ENCODE measurements at regions not wholly inside any gene's neighbourhood (a gene's known extent, or its start where the extent isn't known, plus 50 kb on each side); places are given as distances from the start of the nearest gene placed in this dataset.

GRCh38 chr16:75942351-75942750 lies 216.1 kb upstream of the CPHXL start:
- no peak for TF ChIP-seq EZH2 (IDR thresholded peaks at IDR 0.05; ENCODE audit: low read depth, unreplicated experiment)
- no peak for TF ChIP-seq EZH2phosphoT487 (IDR thresholded peaks at IDR 0.05; ENCODE audit: unreplicated experiment)
- TF ChIP-seq, protein P1, sequence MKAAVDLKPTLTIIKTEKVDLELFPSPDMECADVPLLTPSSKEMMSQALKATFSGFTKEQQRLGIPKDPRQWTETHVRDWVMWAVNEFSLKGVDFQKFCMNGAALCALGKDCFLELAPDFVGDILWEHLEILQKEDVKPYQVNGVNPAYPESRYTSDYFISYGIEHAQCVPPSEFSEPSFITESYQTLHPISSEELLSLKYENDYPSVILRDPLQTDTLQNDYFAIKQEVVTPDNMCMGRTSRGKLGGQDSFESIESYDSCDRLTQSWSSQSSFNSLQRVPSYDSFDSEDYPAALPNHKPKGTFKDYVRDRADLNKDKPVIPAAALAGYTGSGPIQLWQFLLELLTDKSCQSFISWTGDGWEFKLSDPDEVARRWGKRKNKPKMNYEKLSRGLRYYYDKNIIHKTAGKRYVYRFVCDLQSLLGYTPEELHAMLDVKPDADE (IDR thresholded peaks at IDR 0.05), result no peak
- H3K27me3 Mint-ChIP-seq (ENCODE audit: insufficient read depth, low read depth, poor library complexity), result peaks cover 5% of the 10 kb centered on the region
- Histone ChIP-seq H3K27me3 (ENCODE audit: insufficient read depth) (peaks cover 64% of the 10 kb centered on the region), H3K36me3 (ENCODE audit: insufficient read depth) (no peaks in the 10 kb centered on the region), H2AFZ (no peak overlapping the region), H3F3A (replicated peaks; ENCODE audit: low read depth) (no peaks in the 10 kb centered on the region), H3K4me1 (ENCODE audit: insufficient read depth) (no peaks in the 10 kb centered on the region), H3K4me2 (no peak overlapping the region), H3K79me2 (replicated peaks; ENCODE audit: insufficient read depth) (no peaks in the 10 kb centered on the region), H4K20me1 (replicated peaks; ENCODE audit: insufficient read depth) (peaks cover 7% of the 10 kb centered on the region), H3K9me2 (ENCODE audit: insufficient read depth) (no peaks in the 10 kb centered on the region), H3K4me3 (no peak overlapping the region), H3K27ac (ENCODE audit: low read depth) (no peak overlapping the region)
- DNase-seq (ENCODE audit: low spot score), result no peak
- H3K4me1 Mint-ChIP-seq, result no peaks in the 10 kb centered on the region
- H3K4me3 Mint-ChIP-seq, result no peak overlapping the region
- H3K27ac Mint-ChIP-seq, result no peak overlapping the region
- H3K36me3 Mint-ChIP-seq (ENCODE audit: low read depth), result no peaks in the 10 kb centered on the region
- no peak for ATAC-seq
- H3K9me3 Mint-ChIP-seq, result peaks cover 70% of the 10 kb centered on the region

- H4K20me1 ChIP-seq (replicated peaks; ENCODE audit: insufficient read depth), result peaks cover 10% of the 10 kb centered on the region
- Mint-ChIP-seq H3K27me3 (ENCODE audit: insufficient read depth, low read depth, poor library complexity) (peaks cover 5% of the 10 kb centered on the region), H3K36me3 (ENCODE audit: low read depth) (no peaks in the 10 kb centered on the region), H3K9me3 (peaks cover 71% of the 10 kb centered on the region), H3K4me3 (no peak overlapping the region), H3K4me1 (no peaks in the 10 kb centered on the region), H3K27ac (no peak overlapping the region)
- no peaks in the 10 kb centered on the region for H3K9me2 ChIP-seq (ENCODE audit: insufficient read depth)
- H3F3A ChIP-seq (replicated peaks; ENCODE audit: low read depth), result no peaks in the 10 kb centered on the region
- no peak overlapping the region for H3K27ac ChIP-seq (ENCODE audit: low read depth)
- no peak for ATAC-seq
- H3K4me1 ChIP-seq (ENCODE audit: insufficient read depth), result no peaks in the 10 kb centered on the region
- H3K79me2 ChIP-seq (replicated peaks; ENCODE audit: insufficient read depth), result no peaks in the 10 kb centered on the region
- peaks cover 64% of the 10 kb centered on the region for H3K27me3 ChIP-seq (ENCODE audit: insufficient read depth)
- no peak overlapping the region for H3K4me2 ChIP-seq
- no peak overlapping the region for H3K4me3 ChIP-seq
- no peaks in the 10 kb centered on the region for H3K36me3 ChIP-seq (ENCODE audit: insufficient read depth)
- DNase-seq (ENCODE audit: low spot score), result no peak
- no peak overlapping the region for H2AFZ ChIP-seq
- no peak for TF ChIP-seq EZH2phosphoT487 (IDR thresholded peaks at IDR 0.05; ENCODE audit: unreplicated experiment)
- TF ChIP-seq, protein P2, sequence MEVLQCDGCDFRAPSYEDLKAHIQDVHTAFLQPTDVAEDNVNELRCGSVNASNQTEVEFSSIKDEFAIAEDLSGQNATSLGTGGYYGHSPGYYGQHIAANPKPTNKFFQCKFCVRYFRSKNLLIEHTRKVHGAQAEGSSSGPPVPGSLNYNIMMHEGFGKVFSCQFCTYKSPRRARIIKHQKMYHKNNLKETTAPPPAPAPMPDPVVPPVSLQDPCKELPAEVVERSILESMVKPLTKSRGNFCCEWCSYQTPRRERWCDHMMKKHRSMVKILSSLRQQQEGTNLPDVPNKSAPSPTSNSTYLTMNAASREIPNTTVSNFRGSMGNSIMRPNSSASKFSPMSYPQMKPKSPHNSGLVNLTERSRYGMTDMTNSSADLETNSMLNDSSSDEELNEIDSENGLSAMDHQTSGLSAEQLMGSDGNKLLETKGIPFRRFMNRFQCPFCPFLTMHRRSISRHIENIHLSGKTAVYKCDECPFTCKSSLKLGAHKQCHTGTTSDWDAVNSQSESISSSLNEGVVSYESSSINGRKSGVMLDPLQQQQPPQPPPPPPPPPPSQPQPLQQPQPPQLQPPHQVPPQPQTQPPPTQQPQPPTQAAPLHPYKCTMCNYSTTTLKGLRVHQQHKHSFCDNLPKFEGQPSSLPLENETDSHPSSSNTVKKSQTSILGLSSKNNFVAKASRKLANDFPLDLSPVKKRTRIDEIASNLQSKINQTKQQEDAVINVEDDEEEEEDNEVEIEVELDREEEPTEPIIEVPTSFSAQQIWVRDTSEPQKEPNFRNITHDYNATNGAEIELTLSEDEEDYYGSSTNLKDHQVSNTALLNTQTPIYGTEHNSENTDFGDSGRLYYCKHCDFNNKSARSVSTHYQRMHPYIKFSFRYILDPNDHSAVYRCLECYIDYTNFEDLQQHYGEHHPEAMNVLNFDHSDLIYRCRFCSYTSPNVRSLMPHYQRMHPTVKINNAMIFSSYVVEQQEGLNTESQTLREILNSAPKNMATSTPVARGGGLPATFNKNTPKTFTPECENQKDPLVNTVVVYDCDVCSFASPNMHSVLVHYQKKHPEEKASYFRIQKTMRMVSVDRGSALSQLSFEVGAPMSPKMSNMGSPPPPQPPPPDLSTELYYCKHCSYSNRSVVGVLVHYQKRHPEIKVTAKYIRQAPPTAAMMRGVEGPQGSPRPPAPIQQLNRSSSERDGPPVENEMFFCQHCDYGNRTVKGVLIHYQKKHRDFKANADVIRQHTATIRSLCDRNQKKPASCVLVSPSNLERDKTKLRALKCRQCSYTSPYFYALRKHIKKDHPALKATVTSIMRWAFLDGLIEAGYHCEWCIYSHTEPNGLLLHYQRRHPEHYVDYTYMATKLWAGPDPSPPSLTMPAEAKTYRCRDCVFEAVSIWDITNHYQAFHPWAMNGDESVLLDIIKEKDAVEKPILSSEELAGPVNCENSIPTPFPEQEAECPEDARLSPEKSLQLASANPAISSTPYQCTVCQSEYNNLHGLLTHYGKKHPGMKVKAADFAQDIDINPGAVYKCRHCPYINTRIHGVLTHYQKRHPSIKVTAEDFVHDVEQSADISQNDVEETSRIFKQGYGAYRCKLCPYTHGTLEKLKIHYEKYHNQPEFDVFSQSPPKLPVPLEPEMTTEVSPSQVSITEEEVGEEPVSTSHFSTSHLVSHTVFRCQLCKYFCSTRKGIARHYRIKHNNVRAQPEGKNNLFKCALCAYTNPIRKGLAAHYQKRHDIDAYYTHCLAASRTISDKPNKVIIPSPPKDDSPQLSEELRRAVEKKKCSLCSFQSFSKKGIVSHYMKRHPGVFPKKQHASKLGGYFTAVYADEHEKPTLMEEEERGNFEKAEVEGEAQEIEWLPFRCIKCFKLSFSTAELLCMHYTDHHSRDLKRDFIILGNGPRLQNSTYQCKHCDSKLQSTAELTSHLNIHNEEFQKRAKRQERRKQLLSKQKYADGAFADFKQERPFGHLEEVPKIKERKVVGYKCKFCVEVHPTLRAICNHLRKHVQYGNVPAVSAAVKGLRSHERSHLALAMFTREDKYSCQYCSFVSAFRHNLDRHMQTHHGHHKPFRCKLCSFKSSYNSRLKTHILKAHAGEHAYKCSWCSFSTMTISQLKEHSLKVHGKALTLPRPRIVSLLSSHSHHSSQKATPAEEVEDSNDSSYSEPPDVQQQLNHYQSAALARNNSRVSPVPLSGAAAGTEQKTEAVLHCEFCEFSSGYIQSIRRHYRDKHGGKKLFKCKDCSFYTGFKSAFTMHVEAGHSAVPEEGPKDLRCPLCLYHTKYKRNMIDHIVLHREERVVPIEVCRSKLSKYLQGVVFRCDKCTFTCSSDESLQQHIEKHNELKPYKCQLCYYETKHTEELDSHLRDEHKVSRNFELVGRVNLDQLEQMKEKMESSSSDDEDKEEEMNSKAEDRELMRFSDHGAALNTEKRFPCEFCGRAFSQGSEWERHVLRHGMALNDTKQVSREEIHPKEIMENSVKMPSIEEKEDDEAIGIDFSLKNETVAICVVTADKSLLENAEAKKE (CRISPR knock-in tag; IDR thresholded peaks at IDR 0.05), result no peak
- TF ChIP-seq POLR2AphosphoS5 (IDR thresholded peaks at IDR 0.05; ENCODE audit: low read depth), result no peak
- TF ChIP-seq, protein P3, sequence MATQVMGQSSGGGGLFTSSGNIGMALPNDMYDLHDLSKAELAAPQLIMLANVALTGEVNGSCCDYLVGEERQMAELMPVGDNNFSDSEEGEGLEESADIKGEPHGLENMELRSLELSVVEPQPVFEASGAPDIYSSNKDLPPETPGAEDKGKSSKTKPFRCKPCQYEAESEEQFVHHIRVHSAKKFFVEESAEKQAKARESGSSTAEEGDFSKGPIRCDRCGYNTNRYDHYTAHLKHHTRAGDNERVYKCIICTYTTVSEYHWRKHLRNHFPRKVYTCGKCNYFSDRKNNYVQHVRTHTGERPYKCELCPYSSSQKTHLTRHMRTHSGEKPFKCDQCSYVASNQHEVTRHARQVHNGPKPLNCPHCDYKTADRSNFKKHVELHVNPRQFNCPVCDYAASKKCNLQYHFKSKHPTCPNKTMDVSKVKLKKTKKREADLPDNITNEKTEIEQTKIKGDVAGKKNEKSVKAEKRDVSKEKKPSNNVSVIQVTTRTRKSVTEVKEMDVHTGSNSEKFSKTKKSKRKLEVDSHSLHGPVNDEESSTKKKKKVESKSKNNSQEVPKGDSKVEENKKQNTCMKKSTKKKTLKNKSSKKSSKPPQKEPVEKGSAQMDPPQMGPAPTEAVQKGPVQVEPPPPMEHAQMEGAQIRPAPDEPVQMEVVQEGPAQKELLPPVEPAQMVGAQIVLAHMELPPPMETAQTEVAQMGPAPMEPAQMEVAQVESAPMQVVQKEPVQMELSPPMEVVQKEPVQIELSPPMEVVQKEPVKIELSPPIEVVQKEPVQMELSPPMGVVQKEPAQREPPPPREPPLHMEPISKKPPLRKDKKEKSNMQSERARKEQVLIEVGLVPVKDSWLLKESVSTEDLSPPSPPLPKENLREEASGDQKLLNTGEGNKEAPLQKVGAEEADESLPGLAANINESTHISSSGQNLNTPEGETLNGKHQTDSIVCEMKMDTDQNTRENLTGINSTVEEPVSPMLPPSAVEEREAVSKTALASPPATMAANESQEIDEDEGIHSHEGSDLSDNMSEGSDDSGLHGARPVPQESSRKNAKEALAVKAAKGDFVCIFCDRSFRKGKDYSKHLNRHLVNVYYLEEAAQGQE (IDR thresholded peaks at IDR 0.05; ENCODE audit: unreplicated experiment), result no peak
- TF ChIP-seq CREB1 (CRISPR knock-in tag; IDR thresholded peaks at IDR 0.05; ENCODE audit: low read depth), result no peak
- no peak for TF ChIP-seq EZH2 (IDR thresholded peaks at IDR 0.05; ENCODE audit: low read depth, unreplicated experiment)
- TF ChIP-seq, protein P1 (IDR thresholded peaks at IDR 0.05), result no peak
- no peak for TF ChIP-seq STAT1 (IDR thresholded peaks at IDR 0.05; ENCODE audit: unreplicated experiment)
- no peak for TF ChIP-seq JUNB (IDR thresholded peaks at IDR 0.05; ENCODE audit: unreplicated experiment)
- TF ChIP-seq ZNF114 (CRISPR knock-in tag; IDR thresholded peaks at IDR 0.05), result no peak
Measured at GRCh38 chr16:75942936-75943335, 216.6 kb upstream of the CPHXL start.

Measured in GM23338 (cell line).